ENCODE measurements at regions not wholly inside any gene's neighbourhood (a gene's known extent, or its start where the extent isn't known, plus 50 kb on each side); places are given as distances from the start of the nearest gene placed in this dataset.

DNA sequence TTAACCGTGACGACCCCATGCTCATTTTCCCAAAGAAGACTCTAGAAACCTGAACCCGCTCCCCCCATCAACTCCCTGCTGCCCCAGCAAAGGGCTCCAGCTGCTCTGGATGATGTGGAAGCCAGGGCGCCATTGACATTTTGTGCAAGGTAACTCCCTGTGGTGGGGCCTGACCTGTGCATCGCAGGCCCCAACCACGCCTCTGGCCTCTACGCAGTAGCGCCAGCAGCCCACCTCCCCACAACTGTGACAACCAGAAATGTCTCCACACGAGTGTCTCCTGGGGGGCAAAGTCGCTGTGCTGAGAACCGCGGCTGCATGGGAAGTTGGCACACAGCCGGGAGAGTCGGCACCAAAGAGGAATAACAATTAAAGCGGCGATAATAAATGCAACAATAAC, 86.9 kb upstream of the PRR5 start:
- DNase-seq (ENCODE audit: low read depth in 2 of 2), result no peak

DNA sequence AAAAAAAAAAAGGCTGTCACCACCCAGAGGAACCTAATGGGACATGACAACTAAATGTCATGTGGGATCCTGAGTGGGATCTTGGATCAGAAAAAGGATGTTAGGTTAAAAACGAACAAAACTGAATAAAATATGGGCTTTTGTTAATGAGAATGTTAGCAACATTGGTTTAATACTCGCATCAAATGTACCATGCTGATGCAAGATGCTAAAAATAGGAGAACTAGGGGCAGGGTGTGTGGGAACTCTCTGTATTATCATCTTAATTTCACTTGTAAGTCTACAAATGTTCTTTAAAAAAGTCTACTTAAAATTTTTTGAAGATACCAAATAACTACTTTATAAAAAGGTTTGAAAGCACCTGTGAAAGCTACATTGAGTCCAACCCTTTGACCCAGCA, 88.8 kb upstream of the PRR5 start:
- DNase-seq (ENCODE audit: low read depth in 2 of 2), result no peak

DNA sequence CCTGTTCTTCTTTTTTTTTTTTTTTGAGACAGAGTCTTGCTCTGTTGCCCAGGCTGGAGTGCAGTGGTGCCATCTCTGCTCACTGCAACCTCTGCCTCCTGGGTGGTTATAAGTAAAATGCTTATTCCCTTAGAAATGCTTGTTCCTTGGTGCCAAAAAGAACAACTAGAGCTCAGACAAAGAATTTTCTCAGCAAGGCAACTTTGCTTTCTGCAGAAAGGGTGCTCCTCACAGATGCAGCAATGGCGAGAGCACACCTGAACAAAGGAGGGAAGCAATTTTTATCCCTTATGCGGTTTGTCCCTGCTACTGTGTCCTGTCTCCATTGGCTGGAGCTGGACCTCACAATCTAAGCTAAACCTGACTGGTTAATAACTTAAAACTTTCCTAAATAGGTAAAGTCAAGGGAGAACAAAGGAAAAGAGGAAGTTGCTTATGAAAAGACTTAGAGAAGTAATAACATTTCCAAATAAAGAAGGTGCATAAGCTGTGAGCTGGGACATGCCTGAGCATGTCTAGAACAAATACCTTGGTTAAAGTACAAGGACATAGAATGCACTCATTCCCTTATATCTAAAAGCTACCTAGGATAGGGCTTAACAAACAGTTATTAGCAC, 90.0 kb upstream of the PRR5 start:
- DNase-seq (ENCODE audit: low read depth in 2 of 2), result no peak

DNA sequence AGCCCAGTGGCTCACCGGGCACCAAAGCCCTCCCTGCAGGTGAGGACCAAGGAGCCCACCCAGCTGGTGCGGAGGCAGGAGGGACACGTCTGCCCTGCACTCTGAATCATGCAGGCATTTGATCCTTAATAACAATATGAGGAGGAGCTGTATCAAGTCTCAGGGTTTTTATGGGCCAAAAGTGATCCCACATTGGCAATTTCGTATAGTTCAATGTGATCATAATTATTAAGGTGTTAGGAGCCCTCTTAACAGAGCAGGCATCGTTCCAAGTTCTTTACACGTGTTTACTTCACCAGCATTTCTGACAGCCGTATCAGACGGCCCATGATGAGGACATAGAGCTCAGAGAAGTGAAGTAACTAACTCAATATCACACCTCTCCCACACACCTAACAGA, 91.9 kb upstream of the PRR5 start:
- DNase-seq (ENCODE audit: low read depth in 2 of 2), result no peak

DNA sequence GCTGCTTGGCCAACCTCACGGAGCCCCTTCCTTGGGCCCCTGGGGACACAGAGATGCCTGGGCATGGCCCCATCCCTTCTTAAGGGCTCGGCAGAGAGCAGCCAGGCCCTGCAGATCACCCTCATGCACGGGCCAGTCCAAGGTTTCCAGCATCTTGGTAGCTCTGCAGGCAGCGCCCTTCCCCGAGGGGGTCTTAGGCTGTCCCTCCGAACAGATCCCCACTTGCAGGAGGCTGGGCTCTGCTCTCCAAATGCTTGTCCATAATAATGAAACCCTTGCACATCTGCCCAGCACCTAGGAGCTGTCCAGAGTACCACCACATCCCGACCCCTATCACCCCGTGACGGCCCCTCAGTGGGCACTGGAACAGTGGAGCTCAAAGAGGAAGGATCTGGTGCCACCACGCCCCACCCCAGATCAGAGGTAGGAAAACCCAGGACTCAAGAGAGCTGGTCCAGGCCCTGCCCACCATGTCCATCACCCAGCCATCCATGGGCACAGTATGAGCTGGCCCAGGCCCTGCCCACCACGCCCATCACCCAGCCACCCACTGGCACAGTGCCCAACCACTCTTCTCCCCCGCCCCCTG, 92.5 kb upstream of the PRR5 start:
- no peak for DNase-seq (ENCODE audit: low read depth in 2 of 2)

DNA sequence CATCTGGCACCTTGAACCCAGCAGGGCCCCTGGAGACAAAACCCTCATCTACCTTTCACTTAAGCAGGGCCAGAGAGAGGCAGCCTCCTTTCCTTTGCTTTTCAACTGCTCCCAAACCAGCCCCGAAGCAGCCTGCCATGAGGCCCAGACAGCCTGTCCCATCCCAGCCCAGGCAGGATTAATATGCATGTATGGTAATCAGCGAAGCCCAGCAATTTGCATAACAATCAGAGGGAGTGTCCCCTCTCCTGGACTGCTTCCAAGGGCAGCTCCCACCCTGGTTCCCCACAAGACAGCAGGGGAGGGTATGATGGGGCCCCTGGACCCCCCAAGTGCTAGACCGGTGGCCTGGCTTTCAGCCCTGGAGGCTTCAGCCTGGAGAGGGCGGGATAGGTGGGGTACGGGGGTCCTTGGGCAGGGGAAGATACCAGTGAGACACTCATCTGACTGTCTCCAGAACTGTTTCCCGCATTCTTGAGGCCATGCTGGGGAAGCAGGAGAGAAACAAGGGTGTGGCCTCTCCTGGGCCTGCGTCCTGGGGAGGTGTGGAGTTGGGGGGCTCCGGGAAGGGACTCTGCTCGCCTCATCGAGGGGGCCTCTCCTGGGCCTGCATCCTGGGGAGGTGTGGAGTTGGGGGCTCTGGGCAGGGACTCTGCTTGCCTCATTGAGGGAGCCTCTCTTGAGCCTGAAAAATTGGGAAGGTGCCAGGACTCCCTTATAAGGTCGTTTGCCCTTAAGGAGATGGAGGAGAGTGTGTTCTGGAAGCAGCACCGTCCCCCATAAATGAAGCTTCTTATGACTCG, 93.2 kb upstream of the PRR5 start:
- DNase-seq (ENCODE audit: low read depth in 2 of 2), result no peak

DNA sequence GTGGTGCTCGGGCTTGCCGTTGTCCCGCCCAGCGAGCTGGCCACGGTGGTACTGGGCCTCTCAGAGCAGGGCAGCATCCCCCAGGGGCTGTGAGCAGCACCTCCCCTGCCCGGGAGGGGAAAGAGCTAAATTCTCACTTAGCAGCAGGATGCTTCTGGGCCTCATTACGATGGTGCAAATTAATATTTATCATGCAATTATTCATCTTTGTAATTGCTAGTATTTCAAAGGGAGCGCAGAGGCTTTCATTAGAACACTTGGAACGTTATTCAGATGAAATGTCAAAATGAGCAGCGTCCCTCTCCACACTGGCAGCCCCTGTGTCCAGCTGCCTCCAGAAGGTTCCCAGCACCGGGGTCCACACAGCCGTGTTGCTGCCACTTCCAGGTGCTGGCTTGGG, 95.9 kb upstream of the PRR5 start:
- DNase-seq (ENCODE audit: low read depth in 2 of 2), result no peak

DNA sequence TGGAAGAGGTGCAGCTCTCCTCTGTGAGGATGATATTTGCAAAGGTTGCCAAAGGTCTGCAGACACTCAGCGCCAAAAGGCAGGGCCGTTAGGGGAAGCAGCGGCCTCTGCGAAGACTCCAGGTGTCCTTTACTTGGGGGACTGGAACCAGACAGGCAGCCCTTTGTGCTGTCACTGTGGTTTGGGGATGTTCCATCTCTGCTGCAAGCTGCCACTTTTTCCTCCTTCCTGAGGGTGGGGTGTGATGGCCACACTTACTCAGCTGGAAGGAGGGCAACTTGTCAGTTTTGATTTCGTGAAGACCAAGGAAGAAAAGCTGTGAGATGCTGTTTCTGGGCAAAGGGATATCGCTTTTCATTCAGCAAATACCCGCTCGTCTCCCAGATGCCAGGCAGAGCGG, 96.5 kb upstream of the PRR5 start:
- no peak for DNase-seq (ENCODE audit: low read depth in 2 of 2)

DNA sequence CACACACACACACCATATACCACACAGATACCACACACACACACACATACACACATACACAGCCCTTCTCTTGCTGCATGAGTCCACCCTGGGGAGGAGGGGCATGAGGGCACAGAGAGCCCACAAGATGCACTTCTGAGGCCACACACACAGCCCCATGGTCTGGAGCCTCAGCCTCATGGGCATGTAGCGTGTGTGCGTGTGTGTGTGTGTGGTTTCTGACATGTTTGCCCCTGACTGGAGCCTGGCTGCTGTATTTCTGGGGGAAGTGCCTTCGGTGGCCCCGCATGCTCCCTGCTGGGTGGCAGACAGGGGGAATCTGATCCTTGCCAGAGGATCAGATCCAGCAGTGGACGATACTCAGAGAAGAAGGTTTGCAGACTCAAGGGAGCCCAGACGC, 97.0 kb upstream of the PRR5 start:
- no peak for DNase-seq (ENCODE audit: low read depth in 2 of 2)

DNA sequence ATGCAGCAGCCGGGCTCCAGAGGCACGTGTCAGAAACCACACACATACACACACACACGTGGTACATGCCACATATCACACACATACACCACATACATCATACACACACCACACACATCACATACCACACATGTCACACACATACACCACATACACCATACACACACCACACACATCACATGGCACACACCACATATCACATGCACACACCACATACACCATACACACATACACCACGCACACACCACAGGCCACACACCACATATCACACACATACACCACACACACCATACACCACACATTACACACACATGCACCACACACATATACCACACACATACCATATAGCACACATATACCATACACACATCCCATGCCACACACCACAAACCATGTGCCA, 97.5 kb upstream of the PRR5 start:
- no peak for DNase-seq (ENCODE audit: low read depth in 2 of 2)

DNA sequence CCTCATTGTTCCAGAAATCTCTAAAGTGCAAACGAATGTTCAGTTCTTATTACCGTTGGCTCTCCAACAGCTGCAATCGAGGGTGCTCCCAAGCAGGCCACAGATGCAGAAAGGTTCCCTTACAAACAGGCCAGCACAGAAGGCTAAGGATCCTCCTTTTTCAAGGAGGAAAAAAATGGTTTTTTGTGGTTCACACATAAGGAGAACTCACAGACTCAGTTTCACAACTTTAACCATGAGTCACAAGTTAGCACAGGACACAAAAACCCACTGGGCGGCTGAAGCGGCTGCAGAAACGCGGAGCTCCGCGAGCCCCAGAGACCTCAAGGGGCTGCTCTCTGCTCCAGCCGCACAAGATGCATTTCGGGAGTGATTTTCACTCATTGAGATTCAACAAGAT, 98.2 kb upstream of the PRR5 start:
- DNase-seq (ENCODE audit: low read depth in 2 of 2), result no peak

DNA sequence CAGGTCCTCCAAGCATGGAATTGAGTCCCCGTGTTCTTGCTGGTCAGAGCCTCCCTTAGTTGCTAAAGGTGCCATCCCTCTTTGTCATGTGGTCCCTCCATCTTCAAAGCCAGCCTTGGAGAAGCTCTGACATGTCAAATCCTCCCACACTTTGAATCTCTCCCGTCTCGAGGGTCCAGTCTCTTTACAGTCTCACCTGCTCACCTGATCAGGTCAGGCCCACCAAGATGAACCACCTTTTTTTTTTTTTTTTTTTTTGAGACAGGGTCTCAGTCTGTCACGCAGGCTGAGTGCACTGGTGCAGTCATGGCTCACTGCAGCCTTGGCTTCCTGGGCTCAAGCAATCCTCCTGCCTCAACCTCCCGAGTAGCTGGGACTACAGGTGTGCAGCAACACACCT, 100.3 kb upstream of the PRR5 start:
- no peak for DNase-seq (ENCODE audit: low read depth in 2 of 2)

DNA sequence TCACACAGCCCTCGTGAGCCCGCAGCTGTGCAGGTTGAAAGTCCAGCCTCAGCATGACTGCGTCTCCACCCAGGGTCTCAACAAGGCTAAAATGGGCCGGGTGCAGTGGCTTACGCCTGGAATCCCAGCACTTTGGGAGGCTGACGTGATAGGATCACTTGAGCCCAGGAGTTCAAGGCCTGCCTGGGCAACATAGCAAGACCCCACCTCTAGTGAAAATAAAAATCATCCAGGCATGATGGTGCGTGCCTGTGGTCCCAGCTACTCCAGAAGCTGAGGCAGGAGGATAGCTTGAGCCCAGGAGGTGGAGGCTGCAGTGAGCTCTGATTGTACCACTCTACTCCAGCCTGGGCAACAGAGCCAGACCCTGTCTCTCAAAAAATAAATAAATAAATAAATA, 100.8 kb upstream of the PRR5 start:
- DNase-seq (ENCODE audit: low read depth in 2 of 2), result no peak

DNA sequence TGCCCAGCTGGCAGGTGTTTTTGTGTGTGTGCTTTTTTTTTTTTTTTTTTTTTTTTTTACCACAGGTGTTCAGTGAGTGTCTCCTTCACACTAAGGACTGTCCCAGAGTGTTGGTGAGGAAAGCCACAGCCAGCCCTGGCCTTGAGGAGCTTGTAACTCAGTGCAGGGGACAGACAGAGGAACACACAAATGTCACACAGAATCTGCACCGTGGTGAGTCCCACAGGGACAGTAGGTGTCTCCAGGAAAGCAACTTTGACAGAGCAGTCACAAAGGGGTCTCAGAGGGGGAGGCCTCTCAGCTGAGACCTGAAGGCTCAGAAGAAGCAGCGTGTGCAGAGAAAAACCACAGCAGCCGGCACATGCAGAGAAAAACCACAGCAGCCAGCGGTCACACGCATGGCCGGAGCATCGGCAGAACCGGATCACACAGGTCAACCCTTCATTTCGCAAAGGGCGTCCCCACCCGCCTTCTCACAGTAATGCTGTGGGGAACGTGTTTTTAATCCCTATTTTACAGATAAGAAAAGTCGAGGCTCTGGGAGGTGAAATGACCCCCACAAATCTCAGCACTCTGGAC, 101.7 kb upstream of the PRR5 start:
- no peak for DNase-seq (ENCODE audit: low read depth in 2 of 2)

DNA sequence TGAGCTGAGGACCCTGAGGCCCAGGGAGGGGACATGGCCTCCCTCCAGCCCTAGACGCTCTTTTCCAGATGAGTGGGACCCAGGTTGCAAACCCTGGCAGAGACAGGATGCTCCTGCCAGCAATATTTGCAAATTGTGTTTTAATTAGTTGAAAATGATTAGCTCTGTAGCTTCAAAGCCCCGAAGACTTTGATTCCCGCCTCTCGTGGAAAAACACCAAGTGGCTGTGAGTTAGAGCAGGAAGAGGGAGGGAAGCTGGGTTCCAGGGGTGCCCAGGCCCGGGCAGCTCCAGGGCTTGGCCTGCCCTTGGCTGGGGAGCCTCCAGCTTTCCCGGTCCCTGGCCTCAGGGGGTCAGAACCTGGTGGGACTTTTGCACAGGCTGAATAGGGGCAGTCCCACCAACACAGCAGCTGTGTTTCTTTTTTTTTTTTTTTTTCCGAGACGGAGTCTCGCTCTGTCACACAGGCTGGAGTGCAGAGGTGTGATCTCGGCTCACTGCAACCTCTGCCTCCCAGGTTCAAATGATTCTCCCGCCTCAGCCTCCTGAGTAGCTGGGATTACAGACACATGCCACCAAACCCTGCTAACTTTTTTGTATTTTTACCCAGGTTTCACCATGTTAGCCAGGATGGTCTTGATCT, 101.6 kb upstream of the RTL6 start:
- no peak for DNase-seq (ENCODE audit: low read depth in 2 of 2)

DNA sequence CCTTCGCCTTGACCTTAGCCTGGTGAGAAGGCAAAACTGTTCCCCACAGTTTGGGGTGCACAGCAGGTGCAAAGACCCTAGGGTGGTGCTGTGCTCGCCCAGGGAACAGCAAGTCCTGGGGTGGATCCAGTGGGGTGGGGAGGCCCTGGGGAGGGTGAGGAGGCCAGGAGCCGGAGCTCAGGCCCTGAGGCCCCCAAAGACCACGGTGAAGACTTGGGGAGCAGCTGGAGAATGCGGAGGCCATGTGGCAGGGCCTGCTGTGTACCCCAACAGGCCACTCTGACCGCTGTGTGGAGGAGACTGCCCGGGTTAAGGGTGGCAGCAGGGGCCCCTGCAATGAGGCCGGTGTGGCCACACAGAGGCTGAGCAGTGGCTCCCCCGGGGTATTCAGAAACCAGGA, 101.1 kb upstream of the RTL6 start:
- DNase-seq (ENCODE audit: low read depth in 2 of 2), result no peak

DNA sequence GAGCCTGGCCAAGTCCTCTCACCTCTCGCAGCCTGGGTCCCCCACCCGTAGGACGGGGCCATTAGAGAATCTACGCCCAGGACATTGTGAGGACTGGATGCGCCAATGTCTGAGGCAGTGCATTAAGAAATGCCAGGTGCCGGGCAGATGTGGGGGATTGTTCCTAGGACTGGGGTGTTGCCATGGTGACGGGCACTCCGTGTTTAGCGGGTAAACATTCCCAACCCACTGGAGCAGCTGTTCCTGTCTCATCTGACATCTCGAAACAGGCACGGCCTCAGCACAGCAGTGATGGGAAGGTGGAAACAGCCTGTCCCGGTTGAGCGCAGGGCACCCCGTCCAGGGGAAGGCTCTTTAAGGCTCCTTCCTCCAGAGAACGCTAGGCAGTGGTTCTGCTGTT, 99.6 kb upstream of the RTL6 start:
- DNase-seq (ENCODE audit: low read depth in 2 of 2), result no peak

DNA sequence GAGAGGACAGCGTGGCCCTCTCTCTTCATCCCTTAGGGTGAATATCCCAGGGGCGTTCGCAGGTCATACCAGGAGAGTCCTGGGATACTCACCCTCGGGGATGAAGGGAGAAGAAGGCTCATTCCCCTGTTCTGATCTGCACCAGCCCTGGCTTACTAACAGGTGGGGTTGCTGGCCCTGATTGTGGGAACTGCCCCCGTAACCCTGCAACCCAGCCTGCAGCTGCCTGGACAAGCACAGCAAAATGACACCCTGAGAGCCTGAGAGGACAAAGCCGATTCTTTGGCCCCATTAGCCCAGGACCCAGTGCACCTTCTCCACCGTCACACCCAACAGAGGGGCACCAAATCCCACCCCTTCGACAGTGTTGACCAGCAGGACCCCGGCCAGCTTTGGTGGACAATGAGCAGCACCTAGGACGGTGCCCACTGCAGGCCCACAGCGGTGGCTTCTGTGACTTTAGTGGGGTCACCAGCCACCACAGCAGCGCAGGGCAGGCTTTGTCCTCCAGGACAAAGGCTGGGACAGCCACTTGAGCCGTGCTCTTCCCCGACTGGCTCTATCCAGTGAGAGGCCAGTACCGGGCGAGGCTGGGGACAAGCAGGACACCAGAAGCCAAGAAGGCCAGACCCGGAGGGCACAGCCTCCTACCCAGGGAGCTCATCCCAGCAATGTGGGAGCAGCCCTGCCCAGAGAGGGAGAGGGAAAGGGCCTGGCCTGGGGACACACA, 98.5 kb upstream of the RTL6 start:
- no peak for DNase-seq (ENCODE audit: low read depth in 2 of 2)

DNA sequence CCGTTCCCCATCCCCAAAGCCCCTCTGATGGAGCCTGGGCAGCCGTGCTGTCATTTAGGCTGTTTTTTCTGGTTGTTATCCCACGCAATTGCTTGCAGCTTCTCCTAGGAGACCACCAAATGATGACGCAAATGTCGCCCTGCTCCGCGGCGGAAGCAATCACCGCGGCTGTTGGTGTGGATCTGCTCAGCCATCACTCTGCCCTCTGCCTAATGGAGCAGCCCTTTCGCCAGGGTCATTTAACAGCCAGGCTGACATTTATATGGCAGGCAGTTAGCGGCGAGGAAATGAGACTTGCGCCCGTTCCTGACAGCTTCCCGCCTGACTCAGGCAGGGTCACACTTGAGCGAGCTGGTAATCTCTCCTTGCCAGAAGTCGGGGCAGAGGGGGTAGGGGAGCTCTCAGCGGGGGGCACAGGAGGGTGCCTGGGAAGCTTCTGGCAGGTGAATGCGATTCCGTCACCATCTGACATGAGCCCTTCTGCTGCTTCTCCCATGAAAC, 97.9 kb upstream of the RTL6 start:
- no peak for DNase-seq (ENCODE audit: low read depth in 2 of 2)

DNA sequence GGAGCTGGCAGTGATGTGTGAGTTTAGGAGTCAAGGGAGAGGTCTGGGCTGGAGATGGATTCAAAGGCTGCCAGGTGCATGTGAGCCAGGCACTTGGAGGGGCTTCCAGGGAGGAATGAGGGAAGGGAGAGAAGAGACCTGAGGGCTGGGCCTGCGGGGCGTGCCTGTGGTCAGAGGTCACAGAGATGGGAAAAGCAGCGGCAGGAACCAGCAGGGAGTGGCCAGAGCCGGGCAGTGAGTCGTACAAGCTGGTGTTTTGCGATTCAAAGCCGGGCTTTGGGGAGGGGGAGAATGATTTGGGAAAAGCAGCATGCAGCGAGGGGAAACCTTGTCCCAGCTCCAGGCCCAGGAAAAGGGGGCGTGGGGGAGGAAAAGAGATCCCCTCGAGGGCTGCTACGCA, 96.9 kb upstream of the RTL6 start:
- no peak for DNase-seq (ENCODE audit: low read depth in 2 of 2)

DNA sequence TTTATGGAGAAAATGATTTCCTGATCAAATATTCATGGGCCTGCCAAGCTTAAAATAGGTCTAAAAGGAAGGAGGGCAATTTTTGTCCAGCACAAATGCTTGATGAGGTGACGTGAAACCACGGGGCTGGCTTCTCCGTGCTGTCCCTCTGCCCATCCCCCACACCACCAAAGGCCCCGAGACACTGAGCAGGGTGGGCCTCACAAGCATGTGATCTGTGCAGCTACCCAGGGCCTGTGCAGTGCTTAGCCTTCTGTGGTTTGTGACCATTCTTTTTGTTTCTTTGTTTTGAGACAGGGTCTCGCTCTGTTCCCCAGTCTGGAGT, 94.8 kb upstream of the RTL6 start:
- no peak for DNase-seq (ENCODE audit: low read depth in 2 of 2)
